Activated T-cell treated with anti-CD3 and anti-CD28 coated beads, Interleukin-2, amount 50 U/mL, for 24 hours (primary cell): ENCODE measurements at regions not wholly inside any gene's neighbourhood (a gene's known extent, or its start where the extent isn't known, plus 50 kb on each side); places are given as distances from the start of the nearest gene placed in this dataset.

Source experiments
- DNase-seq: peaks from one replicate; pipeline ENCODE4 v3.0.0-alpha.2; 2020
- H3K27ac Mint-ChIP-seq: 2 replicates; pipeline ENCODE4 v1.8.0; 2020; ENCODE audit warnings: mild to moderate bottlenecking, mixed read lengths
- H3K27me3 Mint-ChIP-seq: 2 replicates; pipeline ENCODE4 v1.8.0; 2020; ENCODE audit warnings: mixed read lengths
- H3K36me3 Mint-ChIP-seq: 2 replicates; pipeline ENCODE4 v1.8.0; 2020; ENCODE audit warnings: low read depth, mixed read lengths
- H3K4me1 Mint-ChIP-seq: 2 replicates; pipeline ENCODE4 v1.8.0; 2020; ENCODE audit warnings: low read depth, mixed read lengths
- H3K4me3 Mint-ChIP-seq: 2 replicates; pipeline ENCODE4 v1.8.0; 2020; ENCODE audit warnings: mild to moderate bottlenecking, moderate library complexity, mixed read lengths
- H3K9me3 Mint-ChIP-seq: 2 replicates; pipeline ENCODE4 v1.8.0; 2020; ENCODE audit warnings: mixed read lengths

DNA sequence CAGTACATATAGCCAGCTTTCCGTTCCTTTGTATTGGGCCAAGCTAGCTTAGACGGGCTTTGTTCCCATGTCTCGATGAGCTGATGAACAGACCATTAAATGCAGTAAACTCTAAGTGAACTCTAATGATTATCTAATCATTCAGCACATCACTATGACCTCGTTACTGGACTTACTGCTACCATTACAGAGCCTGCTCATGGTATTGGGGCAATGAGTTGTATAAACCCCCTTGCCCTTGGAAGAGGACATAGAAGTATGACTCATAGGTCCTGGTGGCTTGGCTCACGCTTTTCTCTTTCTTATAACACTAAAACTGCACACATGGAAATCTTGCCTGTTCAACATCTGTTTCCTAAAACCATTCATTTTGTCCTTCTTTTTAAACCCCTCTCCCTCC is 93.6 kb upstream of the DYNLRB2 start:
- peaks cover 16% of the 10 kb centered on the region for H3K27me3 Mint-ChIP-seq
- H3K36me3 Mint-ChIP-seq = no peaks in the 10 kb centered on the region
- peaks cover 3% of the 10 kb centered on the region for H3K4me1 Mint-ChIP-seq
- no peak overlapping the region for H3K27ac Mint-ChIP-seq
- no peak overlapping the region for H3K4me3 Mint-ChIP-seq
- H3K9me3 Mint-ChIP-seq = no peaks in the 10 kb centered on the region
- DNase-seq = no peak

DNA sequence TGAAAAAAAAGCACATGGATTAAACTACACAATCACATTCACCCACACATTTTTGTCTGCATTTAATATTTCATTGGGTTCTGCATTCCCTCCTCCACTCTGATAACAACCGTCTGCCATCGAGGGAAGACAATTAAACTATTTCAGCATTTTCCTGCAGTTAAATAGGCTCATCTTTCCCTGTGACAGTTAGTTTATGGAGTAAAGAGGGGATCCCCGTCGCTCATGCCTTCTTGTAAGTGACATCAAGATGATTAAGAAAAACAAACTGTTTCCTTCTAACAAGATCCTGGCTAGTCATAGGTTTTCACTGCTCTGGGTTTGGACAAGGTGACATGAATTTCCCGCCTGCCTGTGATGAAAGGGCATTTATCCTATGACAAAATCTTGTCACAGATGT is 98.0 kb upstream of the DYNLRB2 start:
- no peak overlapping the region for H3K27ac Mint-ChIP-seq

DNA sequence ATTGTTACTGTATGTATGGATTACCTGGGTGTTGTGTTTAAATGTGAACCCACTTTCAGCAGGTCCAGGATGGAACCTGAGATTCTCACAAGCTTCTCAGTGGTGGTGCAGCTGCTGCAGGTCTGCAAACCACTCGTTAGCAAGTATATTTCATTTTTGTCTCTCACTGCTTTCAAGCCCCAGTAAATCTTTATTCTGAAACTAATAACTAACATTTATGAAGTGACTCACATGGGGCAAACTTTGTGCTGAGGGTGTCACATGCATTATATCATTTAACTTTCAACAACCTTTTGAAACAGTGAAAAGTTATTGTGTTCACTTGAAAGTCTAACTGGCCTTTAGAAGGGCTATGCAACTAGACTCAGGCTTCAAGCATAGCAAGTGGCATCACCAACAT is 98.9 kb upstream of the DYNLRB2 start:
- no peak overlapping the region for H3K4me3 Mint-ChIP-seq
- H3K4me1 Mint-ChIP-seq = peaks cover 8% of the 10 kb centered on the region
- no peak overlapping the region for H3K27ac Mint-ChIP-seq
- no peaks in the 10 kb centered on the region for H3K36me3 Mint-ChIP-seq
- H3K9me3 Mint-ChIP-seq = no peaks in the 10 kb centered on the region
- H3K27me3 Mint-ChIP-seq = peaks cover 20% of the 10 kb centered on the region
- no peak for DNase-seq

More for the DNA sequence above, 98.0 kb upstream of the DYNLRB2 start:
- Mint-ChIP-seq H3K27me3 (peaks cover 14% of the 10 kb centered on the region), H3K36me3 (no peaks in the 10 kb centered on the region), H3K9me3 (no peaks in the 10 kb centered on the region), H3K4me3 (no peak overlapping the region), H3K4me1 (peaks cover 8% of the 10 kb centered on the region)
- DNase-seq = no peak

DNA sequence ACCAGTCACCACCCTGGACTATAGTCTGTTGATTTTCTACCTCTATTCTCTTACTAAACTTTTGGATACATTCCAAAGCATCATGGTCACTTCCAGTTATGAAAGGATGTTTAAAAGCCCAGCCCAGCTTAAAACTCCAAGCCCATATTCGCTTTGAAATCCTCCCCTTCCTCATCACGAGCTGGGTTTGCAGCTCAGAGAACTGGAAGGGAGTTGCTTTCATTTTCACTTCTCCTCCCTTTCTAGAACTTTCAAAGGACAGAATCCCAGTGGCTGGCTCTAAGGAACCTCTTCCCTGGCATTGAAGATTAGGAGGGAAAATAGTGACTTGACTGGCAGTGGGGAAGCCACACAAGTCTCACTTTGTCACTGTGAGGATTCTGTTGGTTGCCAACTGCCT is 100.1 kb upstream of the DYNLRB2 start:
- H3K4me1 Mint-ChIP-seq = peaks cover 8% of the 10 kb centered on the region
- H3K9me3 Mint-ChIP-seq = no peaks in the 10 kb centered on the region
- peaks cover 22% of the 10 kb centered on the region for H3K27me3 Mint-ChIP-seq
- no peak overlapping the region for H3K4me3 Mint-ChIP-seq
- no peak overlapping the region for H3K27ac Mint-ChIP-seq
- H3K36me3 Mint-ChIP-seq = no peaks in the 10 kb centered on the region
- no peak for DNase-seq

DNA sequence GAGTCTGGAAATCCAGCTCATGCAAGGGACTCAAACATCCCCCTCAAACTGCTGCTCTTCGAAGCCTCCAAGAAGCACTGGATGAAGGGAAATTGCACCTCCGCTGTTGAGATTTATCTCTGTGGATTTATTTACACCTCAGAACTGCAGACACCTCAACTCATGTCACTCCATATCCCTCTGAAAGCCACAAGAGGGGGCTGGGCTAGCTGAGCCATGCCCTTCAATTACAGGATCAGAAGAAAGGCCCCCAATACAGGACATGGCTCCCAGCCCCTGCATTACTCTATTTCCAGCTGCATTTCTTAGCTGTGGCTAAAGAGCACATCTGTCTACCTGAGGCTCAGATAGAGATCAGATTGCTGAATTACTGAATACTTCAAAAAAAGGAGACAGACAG is 103.1 kb upstream of the DYNLRB2 start:
- H3K9me3 Mint-ChIP-seq = peaks cover 3% of the 10 kb centered on the region
- peaks cover 23% of the 10 kb centered on the region for H3K27me3 Mint-ChIP-seq
- no peaks in the 10 kb centered on the region for H3K36me3 Mint-ChIP-seq
- no peak overlapping the region for H3K4me3 Mint-ChIP-seq
- H3K4me1 Mint-ChIP-seq = peaks cover 5% of the 10 kb centered on the region
- H3K27ac Mint-ChIP-seq = no peak overlapping the region
- DNase-seq = no peak

DNA sequence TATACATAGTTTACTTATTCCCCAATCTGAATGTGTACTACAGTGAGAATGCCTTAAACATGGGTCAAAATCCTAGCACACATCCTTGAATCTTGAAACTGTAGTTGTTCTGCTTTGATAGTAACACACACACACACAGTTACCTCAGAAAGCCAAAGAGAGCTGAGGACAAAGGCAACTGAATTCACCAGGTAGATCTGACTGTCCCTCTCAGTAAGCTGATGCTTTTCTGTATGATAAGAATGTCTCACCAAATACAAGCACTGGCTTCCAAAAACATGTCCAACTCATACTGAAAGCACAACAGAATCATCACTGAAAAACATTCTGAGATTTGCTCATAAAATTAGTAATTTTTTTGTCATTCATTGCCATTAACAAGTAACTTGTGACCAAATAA is 104.3 kb upstream of the DYNLRB2 start:
- H3K4me3 Mint-ChIP-seq = no peak overlapping the region
- H3K27ac Mint-ChIP-seq = no peak overlapping the region
- no peaks in the 10 kb centered on the region for H3K36me3 Mint-ChIP-seq
- H3K9me3 Mint-ChIP-seq = peaks cover 3% of the 10 kb centered on the region
- no peak for DNase-seq
- H3K4me1 Mint-ChIP-seq = peaks cover 5% of the 10 kb centered on the region
- H3K27me3 Mint-ChIP-seq = peaks cover 28% of the 10 kb centered on the region

DNA sequence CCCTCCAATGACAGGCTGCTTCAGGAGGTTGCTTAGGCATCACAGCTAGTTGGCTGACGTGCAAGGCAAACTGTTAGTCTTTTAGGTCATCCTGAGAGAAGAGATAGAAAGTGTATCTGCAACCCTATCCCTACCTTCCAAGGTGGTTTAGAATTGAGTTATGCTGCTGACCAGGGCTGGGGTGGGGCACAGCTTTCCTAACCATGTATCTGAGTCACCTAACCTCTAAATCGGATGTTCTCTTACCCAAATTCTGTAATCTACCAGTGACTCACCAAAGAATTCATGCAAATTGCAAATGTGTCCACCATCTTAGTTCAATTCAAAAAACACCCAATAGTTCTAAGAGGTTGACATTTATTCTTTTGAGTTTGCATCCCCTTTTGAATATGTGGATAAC is 107.2 kb upstream of the DYNLRB2 start:
- H3K9me3 Mint-ChIP-seq = peaks cover 3% of the 10 kb centered on the region
- no peaks in the 10 kb centered on the region for H3K4me1 Mint-ChIP-seq
- no peaks in the 10 kb centered on the region for H3K36me3 Mint-ChIP-seq
- no peak overlapping the region for H3K4me3 Mint-ChIP-seq
- H3K27ac Mint-ChIP-seq = no peak overlapping the region
- H3K27me3 Mint-ChIP-seq = peaks cover 39% of the 10 kb centered on the region
- DNase-seq = no peak

DNA sequence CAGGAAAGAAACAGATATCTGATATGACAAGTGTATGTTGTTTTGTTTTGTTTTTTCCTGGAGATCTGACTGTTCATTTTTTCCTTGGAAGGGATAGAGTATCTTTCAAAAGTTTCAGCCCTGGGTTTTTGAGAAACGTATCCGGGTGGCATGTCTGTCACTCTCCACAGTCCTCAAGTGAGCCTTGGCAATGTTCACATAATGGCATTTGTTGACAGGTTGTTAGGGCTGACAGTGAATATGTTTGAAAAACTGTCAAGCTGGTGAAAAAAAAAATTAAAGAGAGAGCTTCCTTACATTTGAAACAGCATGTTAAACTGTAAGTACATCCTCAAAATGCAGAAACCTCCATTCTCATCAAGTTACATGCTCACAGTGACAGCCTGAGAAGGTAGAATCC is 113.0 kb upstream of the DYNLRB2 start:
- H3K9me3 Mint-ChIP-seq = no peaks in the 10 kb centered on the region
- H3K27me3 Mint-ChIP-seq = peaks cover 47% of the 10 kb centered on the region
- DNase-seq = no peak
- no peak overlapping the region for H3K4me3 Mint-ChIP-seq
- no peak overlapping the region for H3K27ac Mint-ChIP-seq
- no peaks in the 10 kb centered on the region for H3K4me1 Mint-ChIP-seq
- no peaks in the 10 kb centered on the region for H3K36me3 Mint-ChIP-seq

DNA sequence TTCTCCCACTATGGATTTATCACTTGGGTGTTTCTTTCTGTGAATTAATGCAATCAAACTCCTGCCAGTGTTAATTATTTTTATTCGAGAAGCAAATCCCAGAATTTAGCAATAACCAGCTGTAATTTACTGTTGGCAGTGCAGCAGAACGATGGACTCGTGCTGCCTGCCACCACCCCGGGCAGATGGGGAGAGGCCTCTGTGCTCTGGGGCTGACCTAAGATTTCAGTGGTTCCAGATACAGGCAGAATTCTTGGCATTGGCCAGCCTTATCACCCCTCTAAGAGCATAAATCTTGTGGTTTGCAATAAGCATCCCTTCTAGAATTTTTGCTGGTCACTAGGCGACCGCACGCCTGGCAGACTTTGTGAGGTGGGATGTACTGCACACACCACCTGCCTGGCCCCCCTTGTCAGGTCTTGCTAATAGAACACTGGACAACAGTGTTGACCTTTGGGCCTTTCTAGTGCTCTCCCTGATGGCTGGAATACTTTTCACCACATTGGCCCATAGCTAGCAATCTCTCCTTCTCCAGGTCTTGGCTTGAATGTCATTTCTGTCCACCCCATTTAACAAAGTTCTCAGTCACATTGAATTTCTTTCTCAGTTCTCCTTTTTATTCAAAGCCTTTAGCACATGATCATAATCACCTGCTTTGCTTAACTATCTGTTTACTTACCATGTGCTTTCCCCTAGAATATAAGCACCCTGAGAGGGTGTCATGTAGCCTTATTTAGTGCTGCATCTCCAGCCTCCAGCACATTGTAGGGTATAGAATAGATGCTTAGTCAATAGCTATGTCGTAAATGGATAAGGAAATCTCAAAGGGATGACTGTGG is 122.1 kb upstream of the DYNLRB2 start:
- DNase-seq = no peak
- Mint-ChIP-seq H3K27ac (no peak overlapping the region), H3K27me3 (peaks cover 54% of the 10 kb centered on the region), H3K9me3 (no peaks in the 10 kb centered on the region), H3K36me3 (no peaks in the 10 kb centered on the region), H3K4me1 (no peaks in the 10 kb centered on the region), H3K4me3 (no peak overlapping the region)

DNA sequence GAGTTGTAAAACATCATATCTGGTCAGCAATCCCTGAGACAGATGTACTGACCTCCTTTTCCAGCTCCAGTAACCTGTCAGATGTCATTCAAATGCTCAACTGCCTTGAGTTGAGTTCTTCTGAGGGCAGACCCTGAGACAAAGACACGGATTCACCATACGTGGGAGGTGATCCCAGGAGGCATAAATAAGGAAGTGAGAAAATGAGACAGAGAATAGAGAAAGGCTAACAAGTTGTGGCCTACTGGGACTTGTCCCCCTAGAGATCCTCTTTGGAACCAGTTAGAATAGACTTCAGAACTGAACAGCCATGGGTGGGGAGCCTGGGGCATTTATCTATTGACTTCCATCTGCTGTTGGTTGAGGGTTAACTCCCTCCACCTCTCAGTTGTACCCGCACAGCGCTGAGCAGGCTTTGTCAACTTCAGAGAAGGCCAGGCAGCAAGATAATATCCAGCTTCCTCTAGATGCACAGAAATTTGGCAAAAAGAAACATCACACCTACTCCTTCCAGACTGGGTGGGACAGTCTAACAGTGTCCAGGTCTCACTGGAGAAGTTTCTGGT is 123.0 kb upstream of the DYNLRB2 start:
- Mint-ChIP-seq H3K9me3 (no peaks in the 10 kb centered on the region), H3K27me3 (peaks cover 49% of the 10 kb centered on the region), H3K27ac (no peak overlapping the region), H3K36me3 (no peaks in the 10 kb centered on the region), H3K4me1 (no peaks in the 10 kb centered on the region), H3K4me3 (no peak overlapping the region)
- DNase-seq = no peak

DNA sequence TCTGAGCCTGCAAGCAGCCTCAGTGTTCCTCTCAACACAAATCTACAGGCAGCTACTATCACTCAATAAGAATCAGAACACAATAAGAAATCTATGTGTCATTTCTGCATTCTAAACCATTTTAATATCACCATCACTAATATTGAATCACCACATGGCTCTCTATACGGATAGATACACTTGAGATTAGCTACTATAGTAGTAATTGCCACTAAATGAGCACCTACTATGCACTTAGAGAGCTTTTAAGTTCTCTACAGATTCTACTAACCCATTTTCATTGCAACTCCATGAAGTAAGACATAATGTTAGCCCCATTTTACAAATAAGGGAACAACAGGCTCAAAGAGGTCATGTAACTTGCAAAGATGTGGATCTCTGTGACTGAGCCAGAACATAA is 132.8 kb upstream of the DYNLRB2 start:
- H3K4me1 Mint-ChIP-seq = no peaks in the 10 kb centered on the region
- no peaks in the 10 kb centered on the region for H3K36me3 Mint-ChIP-seq
- H3K9me3 Mint-ChIP-seq = no peaks in the 10 kb centered on the region
- no peak for DNase-seq
- H3K27ac Mint-ChIP-seq = no peak overlapping the region
- peaks cover 40% of the 10 kb centered on the region for H3K27me3 Mint-ChIP-seq
- H3K4me3 Mint-ChIP-seq = no peak overlapping the region

DNA sequence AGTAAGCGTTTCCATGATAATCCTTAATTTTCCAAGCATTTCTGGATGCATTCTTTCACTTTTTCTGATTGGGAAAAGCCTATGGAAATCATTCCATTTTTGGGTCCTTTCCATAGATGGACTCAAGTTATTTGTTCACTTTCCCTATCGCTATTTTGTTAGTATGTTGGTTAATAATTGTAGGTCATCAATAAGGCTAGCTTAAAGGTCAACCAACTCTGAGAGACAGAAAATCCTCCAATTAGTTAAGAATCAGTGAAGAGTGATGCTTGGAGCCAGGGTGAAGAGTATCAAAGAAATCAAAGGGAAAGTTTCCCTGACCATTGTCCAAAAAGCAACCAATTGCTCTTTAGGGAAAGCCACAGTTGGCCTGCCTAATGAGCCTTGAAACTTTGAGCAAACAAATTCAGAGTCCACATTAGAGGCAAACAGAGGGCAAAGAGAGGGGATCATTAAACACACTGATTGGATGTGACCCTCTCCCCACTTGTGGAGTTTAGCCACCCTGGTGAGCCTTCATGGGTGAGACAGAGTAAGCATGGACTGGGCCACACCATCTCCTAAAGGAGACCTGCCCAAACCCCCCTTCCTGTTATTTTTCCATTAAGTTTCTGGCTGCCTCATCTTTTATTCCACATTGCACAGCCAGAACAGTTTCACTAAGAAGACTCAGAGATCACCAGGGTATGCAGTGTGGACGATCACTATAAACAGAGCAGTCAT is 133.4 kb upstream of the DYNLRB2 start:
- no peak for DNase-seq
- H3K9me3 Mint-ChIP-seq = no peaks in the 10 kb centered on the region
- no peaks in the 10 kb centered on the region for H3K36me3 Mint-ChIP-seq
- H3K4me3 Mint-ChIP-seq = no peak overlapping the region
- H3K4me1 Mint-ChIP-seq = no peaks in the 10 kb centered on the region
- H3K27ac Mint-ChIP-seq = no peak overlapping the region
- H3K27me3 Mint-ChIP-seq = peaks cover 44% of the 10 kb centered on the region

DNA sequence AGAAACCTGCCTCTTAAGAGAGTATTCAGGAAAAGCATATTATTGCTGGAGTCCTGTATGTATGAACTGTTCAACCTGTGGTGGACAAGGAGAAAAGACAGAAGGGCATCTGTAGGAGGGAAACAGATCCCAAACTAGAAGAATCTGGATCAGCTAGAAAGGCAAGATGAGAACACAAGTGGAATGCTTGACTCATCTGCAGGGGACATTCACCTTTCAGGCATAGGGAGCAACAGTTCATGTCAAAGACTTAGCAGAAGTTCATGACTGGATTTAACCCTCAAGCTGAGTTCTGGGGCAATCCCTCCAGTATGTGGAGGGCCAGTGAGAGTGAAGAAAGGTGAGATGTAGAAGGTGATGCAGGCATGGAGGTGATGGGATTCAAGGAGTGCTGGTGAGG is 135.9 kb upstream of the DYNLRB2 start:
- H3K36me3 Mint-ChIP-seq = no peaks in the 10 kb centered on the region

DNA sequence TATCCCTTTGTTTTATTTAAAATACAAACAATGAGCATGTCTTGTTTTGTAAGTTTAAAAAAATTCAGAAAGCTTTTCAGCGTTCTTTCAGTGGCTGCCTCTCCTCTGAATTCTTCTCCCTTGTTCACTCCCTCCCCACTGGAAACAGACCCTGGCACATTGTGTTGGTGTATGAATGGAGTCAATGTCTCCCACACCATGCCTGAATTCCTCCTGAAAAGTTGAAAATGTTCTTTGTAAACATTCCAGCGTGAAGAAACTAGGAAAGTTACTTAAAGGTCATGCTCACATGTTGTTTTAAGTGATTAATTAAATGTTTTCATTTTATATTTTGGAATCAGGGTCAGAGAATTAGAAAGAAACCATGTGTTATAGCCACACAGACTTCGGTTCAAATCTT is 136.9 kb upstream of the DYNLRB2 start:
- no peak for DNase-seq
- no peak overlapping the region for H3K4me3 Mint-ChIP-seq
- peaks cover 46% of the 10 kb centered on the region for H3K27me3 Mint-ChIP-seq
- no peak overlapping the region for H3K27ac Mint-ChIP-seq
- no peaks in the 10 kb centered on the region for H3K4me1 Mint-ChIP-seq
- no peaks in the 10 kb centered on the region for H3K36me3 Mint-ChIP-seq
- no peaks in the 10 kb centered on the region for H3K9me3 Mint-ChIP-seq

More for the DNA sequence above, 135.9 kb upstream of the DYNLRB2 start:
- DNase-seq = no peak
- Mint-ChIP-seq H3K4me1 (no peaks in the 10 kb centered on the region), H3K27me3 (peaks cover 46% of the 10 kb centered on the region), H3K4me3 (no peak overlapping the region), H3K27ac (no peak overlapping the region), H3K9me3 (no peaks in the 10 kb centered on the region)

DNA sequence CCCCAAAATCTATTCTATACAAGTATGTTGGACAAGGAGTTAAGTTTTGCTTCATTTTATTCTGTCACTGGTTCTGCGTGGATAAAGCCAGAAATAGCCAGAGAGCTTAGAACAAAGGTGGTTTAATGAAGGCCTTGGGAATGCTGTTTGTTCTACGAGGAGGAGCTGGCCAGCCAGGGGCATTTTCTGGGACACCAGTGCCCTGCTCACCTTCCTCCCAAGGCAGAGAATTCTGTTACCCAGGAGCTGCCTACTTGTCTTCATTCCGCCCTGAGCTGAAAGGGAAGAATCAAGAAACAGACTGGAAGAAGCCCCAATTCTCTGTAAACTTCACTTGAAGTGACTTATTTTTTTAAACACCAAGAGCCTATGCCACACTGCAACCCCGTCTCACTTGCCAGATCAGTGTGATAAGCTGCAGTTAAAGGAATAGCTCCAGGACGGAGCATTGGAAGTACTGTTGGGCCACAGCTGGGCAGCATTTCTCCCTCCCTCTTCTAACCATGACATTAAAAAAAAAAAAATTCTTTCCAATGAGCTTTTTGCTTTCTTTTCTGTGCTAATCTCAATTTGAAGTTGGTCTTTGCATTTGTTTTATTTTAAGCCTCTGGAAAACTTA is 149.8 kb upstream of the DYNLRB2 start:
- no peak overlapping the region for H3K27ac Mint-ChIP-seq
- H3K4me1 Mint-ChIP-seq = no peaks in the 10 kb centered on the region
- H3K4me3 Mint-ChIP-seq = no peak overlapping the region
- no peak for DNase-seq
- H3K27me3 Mint-ChIP-seq = peaks cover 34% of the 10 kb centered on the region
- H3K9me3 Mint-ChIP-seq = peaks cover 9% of the 10 kb centered on the region
- H3K36me3 Mint-ChIP-seq = no peaks in the 10 kb centered on the region
